Upper lobe of left lung (tissue), 6 donors: ENCODE measurements at regions not wholly inside any gene's neighbourhood (a gene's known extent, or its start where the extent isn't known, plus 50 kb on each side); places are given as distances from the start of the nearest gene placed in this dataset.

Experiments
- ATAC-seq, 2 donors: fragments of 200-7000 bp; cut with Tn5 transposase; one replicate each; pipeline ENCODE4 v1.9.1; 2022; ENCODE audit warnings: mild to moderate bottlenecking in 2 of 2, moderate library complexity in 2 of 2; ENCODE audit not compliant: low FRiP score in 2 of 2
- DNase-seq, 2 donors: peaks; one replicate each; pipeline ENCODE4 v3.0.0-alpha.2; 2019 to 2020
- H3K27ac ChIP-seq, 4 donors: fragments of 200-600 bp; sonication (generic); one replicate each; pipeline ENCODE4 v1.5.1; 2016 to 2019
- H3K27me3 ChIP-seq, 4 donors: fragments of 200-600 bp; sonication (generic); one replicate each; pipeline ENCODE4 v1.5.1; 2017 to 2019
- H3K36me3 ChIP-seq, 4 donors: fragments of 200-600 bp; sonication (generic); one replicate each; pipeline ENCODE4 v1.5.1; 2016 to 2019
- H3K4me1 ChIP-seq, 4 donors: fragments of 200-600 bp; sonication (generic); one replicate each; pipeline ENCODE4 v1.5.1; 2018 to 2019
- H3K4me3 ChIP-seq, 4 donors: fragments of 200-600 bp; sonication (generic); one replicate each; pipeline ENCODE4 v1.5.1; 2017 to 2019; ENCODE audit warnings: mild to moderate bottlenecking in 2 of 4, moderate library complexity in 1 of 4
- H3K9me3 ChIP-seq, 4 donors: fragments of 200-600 bp; sonication (generic); one replicate each; pipeline ENCODE4 v1.5.1; 2018 to 2019
- CTCF ChIP-seq, 6 experiments: fragments of 450-650 bp in 4 of 6; fragments of 200-600 bp in 2 of 6; sonication (generic) in 2 of 6; IDR thresholded peaks; one replicate each; pipeline ENCODE4 v1.5.1; 2016 to 2019; ENCODE audit warnings: antibody characterized with exemption in 6 of 6
- EP300 ChIP-seq, 4 donors: sonication (generic); formaldehyde crosslinking; IDR thresholded peaks; one replicate each; pipeline ENCODE4 v1.5.1; 2017; ENCODE audit warnings: antibody characterized with exemption in 4 of 4, control low read depth in 2 of 4
- POLR2A ChIP-seq, 4 donors: fragments of 450-650 bp; IDR thresholded peaks; one replicate each; pipeline ENCODE4 v1.5.1; 2016 to 2017; ENCODE audit warnings: antibody characterized with exemption in 4 of 4, mild to moderate bottlenecking in 2 of 4
- POLR2AphosphoS5 ChIP-seq, 2 donors: sonication (generic); formaldehyde crosslinking; IDR thresholded peaks; one replicate each; pipeline ENCODE4 v1.5.1; 2017; ENCODE audit warnings: antibody characterized with exemption in 2 of 2
- WGBS, 2 donors: methylation state at CpG; one replicate each; pipeline ENCODE4 v1.1.5; 2017 to 2018; 5-methylcytosine and 5-hydroxymethylcytosine counted together
- donor health status: DM: no; HTN: no; CAD: no; lungs with moderate emphysema.
- donor health status: DM: no; HTN: yes; CAD: no; lungs with severe emphysema.

GRCh38 chrX:95057341-95057740 is 1383.3 kb downstream of the FAM133A start:
- H3K4me1 ChIP-seq, result no peaks in the 10 kb centered on the region
- H3K27me3 ChIP-seq, result no peaks in the 10 kb centered on the region
- DNase-seq (no peak), ATAC-seq (no peak)
- no peak overlapping the region for H3K27ac ChIP-seq
- H3K4me3 ChIP-seq, result no peak overlapping the region
- no peaks in the 10 kb centered on the region for H3K9me3 ChIP-seq
- 60 to 68% methylated on average over 2 of the region's 2 CpGs for WGBS, 2 donors
- no peaks in the 10 kb centered on the region for H3K36me3 ChIP-seq
- TF ChIP-seq CTCF (IDR thresholded peaks at IDR 0.05) (no peak), POLR2A (IDR thresholded peaks at IDR 0.05) (no peak), POLR2AphosphoS5 (IDR thresholded peaks at IDR 0.05) (no peak), EP300 (IDR thresholded peaks at IDR 0.05) (no peak)

GRCh38 chrX:95058815-95059214 is 1384.8 kb downstream of the FAM133A start:
- Histone ChIP-seq H3K27me3 (no peaks in the 10 kb centered on the region), H3K4me1 (no peaks in the 10 kb centered on the region), H3K9me3 (no peaks in the 10 kb centered on the region), H3K27ac (no peak overlapping the region), H3K4me3 (no peak overlapping the region), H3K36me3 (no peaks in the 10 kb centered on the region)
- no peak for DNase-seq
- WGBS, 2 donors, result 92 to 94% methylated on average over 1 of the region's 1 CpG
- TF ChIP-seq POLR2AphosphoS5 (IDR thresholded peaks at IDR 0.05) (no peak), CTCF (IDR thresholded peaks at IDR 0.05) (no peak)
- no peak for ATAC-seq

DNA sequence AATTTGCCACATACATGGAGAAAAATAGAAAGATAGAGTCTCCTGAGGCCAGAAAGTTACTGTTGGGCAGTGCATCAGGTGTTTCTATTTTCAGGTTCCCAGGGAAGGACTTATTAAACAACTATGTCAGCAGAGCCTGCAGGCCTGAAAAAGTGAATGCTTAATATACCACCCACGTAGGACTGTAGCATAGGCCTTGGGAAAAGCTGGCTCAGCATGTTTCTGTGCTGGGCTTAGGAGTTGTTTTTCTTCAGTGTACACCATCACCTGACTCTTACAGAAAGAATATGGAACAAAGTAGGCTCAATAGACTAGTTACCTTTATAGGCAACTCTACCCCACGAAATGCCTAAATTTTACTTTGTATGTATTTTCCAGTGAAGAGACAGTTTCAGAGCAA is 1385.9 kb downstream of the FAM133A start:
- Histone ChIP-seq H3K27me3 (no peaks in the 10 kb centered on the region), H3K36me3 (no peaks in the 10 kb centered on the region), H3K9me3 (no peaks in the 10 kb centered on the region), H3K4me3 (no peak overlapping the region), H3K27ac (no peak overlapping the region), H3K4me1 (no peaks in the 10 kb centered on the region)
- 63 to 66% methylated on average over 2 of the region's 2 CpGs for WGBS, 2 donors
- DNase-seq (no peak), ATAC-seq (no peak)
- TF ChIP-seq EP300 (IDR thresholded peaks at IDR 0.05), result no peak
- TF ChIP-seq POLR2A (IDR thresholded peaks at IDR 0.05), result no peak
- TF ChIP-seq POLR2AphosphoS5 (IDR thresholded peaks at IDR 0.05), result no peak
- TF ChIP-seq CTCF (IDR thresholded peaks at IDR 0.05), result no peak

DNA sequence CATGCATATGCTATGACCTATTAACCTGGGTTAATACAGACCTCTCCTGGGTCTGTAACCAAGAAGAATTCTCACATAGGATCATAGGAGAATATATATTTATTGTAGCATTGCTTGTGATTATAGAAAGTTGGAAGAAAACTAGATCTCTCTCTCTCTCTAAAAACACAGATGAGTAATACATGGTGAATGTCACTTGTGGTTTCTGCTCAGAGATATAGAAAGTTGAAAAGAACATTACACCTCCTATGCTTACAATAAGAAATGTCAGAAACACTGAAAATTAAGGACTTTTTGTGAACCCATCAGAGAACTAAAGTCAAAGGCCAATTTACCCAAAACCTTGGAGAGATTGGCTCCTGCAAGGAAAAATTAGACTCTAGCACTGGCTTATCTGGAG is 1389.5 kb downstream of the FAM133A start:
- H3K36me3 ChIP-seq, result no peaks in the 10 kb centered on the region
- no peak overlapping the region for H3K27ac ChIP-seq
- no peak for DNase-seq
- no peaks in the 10 kb centered on the region for H3K27me3 ChIP-seq
- H3K4me1 ChIP-seq, result no peaks in the 10 kb centered on the region
- no peak for ATAC-seq
- no peak for TF ChIP-seq POLR2A (IDR thresholded peaks at IDR 0.05)
- TF ChIP-seq POLR2AphosphoS5 (IDR thresholded peaks at IDR 0.05), result no peak
- TF ChIP-seq EP300 (IDR thresholded peaks at IDR 0.05), result no peak
- TF ChIP-seq CTCF (IDR thresholded peaks at IDR 0.05), result no peak
- no peaks in the 10 kb centered on the region for H3K9me3 ChIP-seq
- no peak overlapping the region for H3K4me3 ChIP-seq

- no peaks in the 10 kb centered on the region for H3K4me1 ChIP-seq
- no peaks in the 10 kb centered on the region for H3K9me3 ChIP-seq
- 47 to 57% methylated on average over 1 of the region's 1 CpG for WGBS, 2 donors
- no peak overlapping the region for H3K27ac ChIP-seq
- H3K36me3 ChIP-seq, result no peaks in the 10 kb centered on the region
- no peak overlapping the region for H3K4me3 ChIP-seq
- ATAC-seq, result no peak
- no peaks in the 10 kb centered on the region for H3K27me3 ChIP-seq
- no peak for TF ChIP-seq CTCF (IDR thresholded peaks at IDR 0.05)
- TF ChIP-seq POLR2A (IDR thresholded peaks at IDR 0.05), result no peak
- TF ChIP-seq EP300 (IDR thresholded peaks at IDR 0.05), result no peak
- no peak for TF ChIP-seq POLR2AphosphoS5 (IDR thresholded peaks at IDR 0.05)
- no peak for DNase-seq
These were observed 1391.1 kb downstream of the FAM133A start for GRCh38 chrX:95065151-95065550.
